Stimulated activated CD4-positive, alpha-beta T cell treated with anti-CD3 and anti-CD28 coated beads, TNF-alpha, amount 100 ng/mL, for 48 hours (primary cell): ENCODE measurements at regions not wholly inside any gene's neighbourhood (a gene's known extent, or its start where the extent isn't known, plus 50 kb on each side); places are given as distances from the start of the nearest gene placed in this dataset.

ENCODE experiments used
- DNase-seq, 3 donors: peaks; one replicate each; pipeline ENCODE4 v3.0.0-alpha.2; 2020; ENCODE audit warnings: low read depth in 3 of 3

- no peak for DNase-seq
These were observed 156.9 kb upstream of the PCBD1 start for GRCh38 chr10:71045204-71045809.

GRCh38 chr10:71045936-71046335 lies 157.6 kb upstream of the PCBD1 start:
- no peak for DNase-seq

- no peak for DNase-seq
These were observed 158.4 kb upstream of the PCBD1 start for GRCh38 chr10:71046747-71047146.

- no peak for DNase-seq
These were observed 160.7 kb upstream of the PCBD1 start for GRCh38 chr10:71048971-71049615.

GRCh38 chr10:71049994-71050393 lies 161.6 kb upstream of the PCBD1 start:
- no peak for DNase-seq

- no peak for DNase-seq
These were observed 160.2 kb upstream of the UNC5B start for GRCh38 chr10:71052076-71052660.

- no peak for DNase-seq
These were observed 159.7 kb upstream of the UNC5B start for GRCh38 chr10:71052708-71053107.

- no peak for DNase-seq
These were observed 159.0 kb upstream of the UNC5B start for GRCh38 chr10:71053169-71053895.

- no peak for DNase-seq
These were observed 154.1 kb upstream of the UNC5B start for GRCh38 chr10:71058308-71058707.

GRCh38 chr10:71059054-71059818 lies 153.1 kb upstream of the UNC5B start:
- no peak for DNase-seq

GRCh38 chr10:71059943-71060342 lies 152.4 kb upstream of the UNC5B start:
- no peak for DNase-seq

GRCh38 chr10:71060476-71061426 lies 151.6 kb upstream of the UNC5B start:
- no peak for DNase-seq

- no peak for DNase-seq
These were observed 150.9 kb upstream of the UNC5B start for GRCh38 chr10:71061472-71061871.

GRCh38 chr10:71062156-71062555 lies 150.2 kb upstream of the UNC5B start:
- DNase-seq = no peak

- DNase-seq = no peak
These were observed 149.0 kb upstream of the UNC5B start for GRCh38 chr10:71063401-71063800.

GRCh38 chr10:71064413-71065118 lies 147.8 kb upstream of the UNC5B start:
- no peak for DNase-seq

GRCh38 chr10:71065659-71066058 lies 146.7 kb upstream of the UNC5B start:
- no peak for DNase-seq

GRCh38 chr10:71066600-71066999 lies 145.8 kb upstream of the UNC5B start:
- no peak for DNase-seq

- no peak for DNase-seq
These were observed 145.2 kb upstream of the UNC5B start for GRCh38 chr10:71067098-71067740.

- DNase-seq = no peak
These were observed 143.5 kb upstream of the UNC5B start for GRCh38 chr10:71068861-71069271.
